Hematopoietic multipotent progenitor cell treated with erythropoietin and hydrocortisone succinate and interleukin-3 and kit ligand, for 8 days (in vitro differentiated cells): ENCODE measurements at regions not wholly inside any gene's neighbourhood (a gene's known extent, or its start where the extent isn't known, plus 50 kb on each side); places are given as distances from the start of the nearest gene placed in this dataset.

Source experiments
- DNase-seq: peaks from one replicate; pipeline ENCODE4 v3.0.0-alpha.2; 2015

DNA sequence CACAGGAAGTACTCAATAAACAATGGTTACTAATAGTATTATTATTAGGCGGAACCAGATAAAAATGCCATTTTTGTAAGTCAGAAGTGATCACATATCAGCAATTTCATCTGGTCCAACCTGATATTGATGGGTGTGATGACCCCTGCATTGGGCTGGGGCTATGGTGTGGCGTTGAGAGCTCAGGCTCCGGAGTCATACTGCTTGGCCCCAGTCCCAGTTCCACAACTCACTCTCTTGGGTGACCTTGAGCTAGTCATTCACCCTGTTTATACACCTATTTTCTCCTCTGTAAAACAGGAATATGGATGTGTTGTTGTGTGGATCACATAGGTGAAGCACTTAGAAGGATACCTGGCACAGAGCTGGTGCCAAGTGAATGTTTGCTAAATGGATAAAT is 229.4 kb upstream of the POU3F1 start:
- no peak for DNase-seq

DNA sequence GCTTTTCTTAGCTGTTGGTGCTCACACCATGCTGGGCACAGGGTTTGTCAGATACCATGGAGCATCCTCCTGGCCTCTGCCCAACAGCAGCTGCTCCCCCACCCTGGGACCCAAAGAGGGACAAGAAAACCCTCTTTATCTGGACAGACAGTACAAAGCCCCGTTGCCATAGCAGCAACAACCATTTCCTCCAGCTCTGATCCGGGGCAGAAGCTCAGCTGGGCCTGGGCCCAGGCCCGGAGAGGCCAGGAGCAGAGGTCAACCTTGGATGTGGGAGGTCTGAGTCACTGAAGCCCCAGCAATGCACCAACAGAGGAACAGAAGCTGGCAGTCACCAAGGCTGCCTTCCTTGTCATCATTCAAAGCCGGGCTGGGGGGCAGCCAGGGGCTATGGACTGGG is 228.4 kb upstream of the POU3F1 start:
- no peak for DNase-seq

DNA sequence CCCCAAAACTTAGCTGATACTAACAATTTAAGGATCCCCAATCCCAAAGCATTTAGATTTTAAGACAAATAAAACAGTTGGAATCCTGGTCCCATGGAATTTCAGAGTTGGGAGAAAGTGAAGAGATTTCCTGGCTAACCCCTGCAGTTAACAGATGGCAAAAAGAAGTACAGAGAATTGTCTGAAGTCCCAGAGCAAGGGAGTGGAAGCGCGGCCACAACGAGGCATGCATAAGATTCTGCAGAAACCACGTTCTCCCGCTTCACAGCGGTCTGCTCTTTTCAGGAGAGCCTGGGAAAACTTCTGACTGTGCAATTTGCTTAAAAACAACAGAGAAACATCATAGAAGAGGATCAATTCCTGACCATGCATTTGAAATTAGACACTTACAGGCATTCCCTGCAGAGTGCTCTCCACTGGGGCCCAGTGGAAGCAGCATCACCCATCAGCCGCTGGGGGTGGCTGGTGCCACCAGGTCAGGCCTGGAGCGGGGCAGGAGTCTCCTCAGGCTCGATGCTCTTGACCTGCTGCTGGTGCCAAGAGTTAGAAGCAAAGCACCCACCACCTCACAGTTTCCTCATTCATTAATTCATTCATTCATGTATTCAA is 226.7 kb upstream of the POU3F1 start:
- DNase-seq = no peak

- DNase-seq = no peak
These were observed 225.9 kb upstream of the POU3F1 start for GRCh38 chr1:38272515-38272914.

DNA sequence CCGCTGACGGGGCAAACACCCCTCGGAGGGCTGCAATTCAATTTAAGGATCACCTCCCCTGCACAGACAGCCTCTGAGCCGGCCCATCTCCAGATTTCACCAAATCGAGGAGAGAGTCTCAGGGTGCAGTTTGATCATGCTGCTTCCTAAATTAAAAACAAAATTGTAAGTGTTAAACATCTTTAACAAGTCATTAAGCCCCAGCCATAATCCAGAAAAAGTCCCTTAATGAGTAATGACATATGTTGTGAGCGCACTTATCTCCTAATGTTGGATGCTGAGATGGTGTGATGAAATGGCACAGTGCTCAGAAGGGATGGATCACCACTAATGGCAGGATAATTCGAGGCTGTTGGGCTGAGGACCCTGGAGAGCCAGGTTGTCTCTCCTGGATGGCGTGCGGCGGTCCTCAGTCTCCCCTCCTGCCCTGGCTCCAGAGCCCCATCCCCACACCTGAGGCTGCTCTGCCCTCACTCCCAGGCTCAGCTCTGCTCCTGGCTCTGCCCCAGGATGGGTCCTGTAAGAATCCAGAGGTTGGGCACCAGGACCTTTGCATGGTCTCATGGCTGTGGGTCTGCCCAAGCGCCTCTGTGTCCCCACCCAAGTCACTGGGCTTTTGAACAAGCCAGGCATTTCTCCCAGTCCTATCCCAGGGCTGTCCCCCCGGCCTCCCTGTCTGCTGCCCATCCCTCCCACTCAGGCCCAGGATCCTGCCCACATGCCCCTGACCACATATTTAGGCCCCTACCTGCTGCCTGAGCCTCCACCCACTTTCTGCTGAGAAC is 224.4 kb upstream of the POU3F1 start:
- DNase-seq = no peak

DNA sequence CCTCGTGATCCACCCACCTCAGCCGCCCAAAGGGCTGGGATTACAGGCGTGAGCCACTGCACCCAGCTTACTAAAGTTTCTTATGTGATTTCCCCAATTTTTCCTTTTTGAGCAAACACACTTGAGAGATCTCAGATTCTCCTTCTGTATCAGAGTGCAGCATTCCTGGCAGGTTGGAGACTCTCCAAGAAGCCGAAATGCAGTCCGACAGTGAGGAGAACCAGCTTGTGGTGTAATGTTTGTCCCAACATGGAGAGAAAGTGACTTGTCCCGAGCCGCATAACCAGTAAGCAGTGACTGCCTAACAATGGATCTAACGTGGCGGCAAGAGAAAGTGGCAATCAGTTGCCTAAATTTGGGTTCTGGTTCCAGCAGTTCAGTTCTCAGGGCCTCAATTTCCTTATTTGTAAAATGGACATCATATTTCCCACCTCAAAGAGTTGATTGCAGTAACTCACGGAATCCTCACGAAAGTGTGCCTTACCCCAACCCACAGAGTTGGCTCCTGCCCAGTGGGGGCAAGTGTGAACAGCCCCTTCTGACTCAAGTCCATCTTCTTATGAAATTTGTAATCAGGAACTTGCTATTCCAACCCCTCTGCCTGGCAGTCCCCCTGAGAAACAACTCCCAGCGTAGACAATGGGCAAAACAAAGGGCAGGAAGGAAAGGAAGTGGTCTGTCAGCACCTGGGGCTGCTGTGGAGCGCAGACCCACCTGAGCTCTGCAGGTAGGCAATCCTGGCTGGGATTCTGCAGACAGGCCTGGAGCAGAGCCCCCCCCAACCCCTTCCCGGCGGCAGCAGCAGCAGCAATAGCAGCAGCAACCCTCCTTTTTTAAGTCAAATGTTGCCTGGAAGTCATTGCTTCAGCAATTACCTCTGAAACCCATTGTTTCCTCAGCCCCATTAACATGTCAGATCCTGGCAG is 223.6 kb upstream of the POU3F1 start:
- no peak for DNase-seq

DNA sequence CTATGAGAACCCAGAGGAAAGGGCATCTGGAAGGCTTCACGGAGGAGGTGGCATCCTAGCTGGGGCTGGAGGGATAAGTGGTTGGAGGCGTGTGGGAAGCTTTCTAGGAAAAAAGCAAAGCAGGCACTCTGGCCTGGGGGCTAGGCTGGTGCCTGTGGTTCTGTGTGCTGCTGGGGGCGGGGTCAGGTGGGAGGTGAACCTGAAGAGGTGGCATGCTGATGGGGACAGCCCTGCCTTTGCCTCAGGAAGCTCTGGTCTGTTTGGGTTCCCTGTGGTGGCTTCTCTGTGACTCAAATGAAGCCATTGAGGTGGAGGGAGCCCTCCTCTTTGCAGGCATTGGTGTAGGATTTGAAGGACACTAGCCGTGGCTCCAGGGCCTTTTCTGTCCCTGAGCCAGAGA is 221.6 kb upstream of the POU3F1 start:
- no peak for DNase-seq

- no peak for DNase-seq
These were observed 220.7 kb upstream of the POU3F1 start for GRCh38 chr1:38267037-38268036.

GRCh38 chr1:38266197-38266520 is 219.6 kb upstream of the POU3F1 start:
- DNase-seq = no peak

- no peak for DNase-seq
These were observed 219.0 kb upstream of the POU3F1 start for GRCh38 chr1:38265293-38266196.

DNA sequence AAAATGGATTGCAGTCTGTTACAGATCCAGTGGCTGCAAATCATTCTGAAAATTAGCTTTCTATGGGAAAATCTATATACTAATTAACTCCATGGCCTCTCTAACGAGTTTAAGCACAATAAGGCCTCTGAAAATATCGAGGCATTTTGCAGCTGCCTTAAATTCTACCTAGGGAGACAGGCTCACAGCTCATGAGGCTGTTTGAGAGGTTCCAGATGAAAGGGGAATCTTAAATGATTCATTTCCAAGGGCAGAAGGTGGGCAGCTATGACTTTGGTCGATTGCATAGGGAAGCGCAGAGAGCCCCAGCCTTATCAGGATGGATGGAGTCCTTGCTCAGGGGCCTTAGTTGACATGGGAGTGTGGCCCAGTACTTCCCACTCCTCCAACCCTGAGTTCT is 216.8 kb upstream of the POU3F1 start:
- no peak for DNase-seq

DNA sequence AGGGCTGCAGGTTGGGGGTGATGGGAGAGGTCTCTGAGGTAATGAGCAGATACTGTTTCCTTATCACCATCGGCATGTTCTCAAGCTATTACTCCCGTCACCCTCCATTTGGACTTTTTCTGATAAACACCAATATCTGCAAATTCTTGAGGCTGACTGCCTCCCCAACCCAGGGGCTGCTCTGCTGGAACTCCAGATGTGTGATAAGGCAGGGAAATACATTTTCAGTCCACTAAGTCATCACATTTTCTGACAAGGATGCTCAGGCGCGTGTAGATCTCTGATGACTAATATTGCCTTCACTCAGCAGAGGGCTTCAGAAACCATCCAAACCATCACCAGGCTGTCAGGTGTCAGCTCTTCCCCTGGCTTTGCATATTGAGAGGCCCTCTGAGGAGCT is 215.0 kb upstream of the POU3F1 start:
- no peak for DNase-seq

DNA sequence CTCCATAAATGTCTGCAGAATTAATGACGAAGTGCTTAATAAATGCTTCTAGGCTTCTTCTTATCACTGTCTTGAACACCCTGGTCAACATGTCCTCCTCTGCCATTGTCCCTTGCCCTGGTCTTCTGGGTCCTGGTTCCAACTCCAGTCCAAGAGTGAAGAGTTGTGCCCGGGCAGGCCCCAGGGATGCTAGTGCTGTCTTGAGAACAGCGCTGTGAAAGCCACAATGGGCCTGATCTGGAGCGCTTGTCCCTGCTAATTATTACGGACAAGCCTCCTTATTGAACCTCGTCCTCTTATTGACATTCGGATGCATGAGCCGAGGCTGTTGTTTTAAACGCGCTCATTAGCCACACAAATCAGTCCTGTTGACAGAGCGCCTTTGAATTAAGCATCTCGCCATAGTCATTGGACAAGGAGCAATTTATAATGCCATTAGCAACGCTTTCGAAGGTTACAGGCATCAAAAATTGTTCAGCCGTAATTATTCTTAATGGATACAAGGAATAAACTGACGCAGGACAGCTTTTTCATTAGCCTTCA is 211.6 kb upstream of the POU3F1 start:
- no peak for DNase-seq

GRCh38 chr1:38257374-38257773 is 210.8 kb upstream of the POU3F1 start:
- no peak for DNase-seq

- DNase-seq = no peak
These were observed 209.5 kb upstream of the POU3F1 start for GRCh38 chr1:38256072-38256471.

DNA sequence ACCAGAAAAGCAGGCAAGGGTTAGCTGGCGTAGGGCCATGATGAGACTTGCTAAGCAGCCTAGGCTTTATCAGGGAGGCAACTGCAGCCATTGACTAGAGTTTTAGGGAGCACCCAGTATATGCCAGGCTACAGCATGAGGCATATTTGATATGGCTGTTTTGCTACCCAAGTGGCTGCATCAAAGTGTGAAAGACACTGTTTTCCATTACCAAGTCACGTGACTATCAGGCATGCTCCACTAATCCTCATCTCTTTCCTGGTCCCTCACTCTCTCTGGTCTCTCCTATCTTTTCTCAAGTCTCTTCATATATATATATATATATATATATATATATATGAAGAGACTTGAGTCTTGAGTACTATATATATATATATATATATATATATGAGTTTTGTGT is 206.7 kb upstream of the POU3F1 start:
- DNase-seq = no peak

DNA sequence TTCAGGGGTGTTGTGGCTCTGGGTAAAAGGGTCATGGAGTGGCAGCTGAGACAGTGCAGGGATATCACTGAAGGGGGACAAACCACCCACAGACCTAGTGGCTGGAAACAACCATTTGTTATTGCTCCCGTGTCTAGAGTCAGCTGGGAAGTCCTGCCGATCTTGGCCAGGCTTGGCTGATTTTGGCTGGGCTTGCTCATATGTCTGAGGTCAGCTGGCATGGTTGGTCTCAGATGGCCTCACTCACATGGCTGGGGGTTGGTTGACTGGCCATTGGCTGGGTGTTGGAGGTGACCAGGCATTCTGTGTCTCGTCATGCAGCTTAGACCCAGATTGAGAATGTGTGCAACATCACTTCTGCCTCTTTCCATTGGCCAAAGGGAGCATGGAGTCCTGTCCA is 203.8 kb upstream of the POU3F1 start:
- DNase-seq = no peak

- no peak for DNase-seq
These were observed 202.4 kb upstream of the POU3F1 start for GRCh38 chr1:38249001-38249400.

DNA sequence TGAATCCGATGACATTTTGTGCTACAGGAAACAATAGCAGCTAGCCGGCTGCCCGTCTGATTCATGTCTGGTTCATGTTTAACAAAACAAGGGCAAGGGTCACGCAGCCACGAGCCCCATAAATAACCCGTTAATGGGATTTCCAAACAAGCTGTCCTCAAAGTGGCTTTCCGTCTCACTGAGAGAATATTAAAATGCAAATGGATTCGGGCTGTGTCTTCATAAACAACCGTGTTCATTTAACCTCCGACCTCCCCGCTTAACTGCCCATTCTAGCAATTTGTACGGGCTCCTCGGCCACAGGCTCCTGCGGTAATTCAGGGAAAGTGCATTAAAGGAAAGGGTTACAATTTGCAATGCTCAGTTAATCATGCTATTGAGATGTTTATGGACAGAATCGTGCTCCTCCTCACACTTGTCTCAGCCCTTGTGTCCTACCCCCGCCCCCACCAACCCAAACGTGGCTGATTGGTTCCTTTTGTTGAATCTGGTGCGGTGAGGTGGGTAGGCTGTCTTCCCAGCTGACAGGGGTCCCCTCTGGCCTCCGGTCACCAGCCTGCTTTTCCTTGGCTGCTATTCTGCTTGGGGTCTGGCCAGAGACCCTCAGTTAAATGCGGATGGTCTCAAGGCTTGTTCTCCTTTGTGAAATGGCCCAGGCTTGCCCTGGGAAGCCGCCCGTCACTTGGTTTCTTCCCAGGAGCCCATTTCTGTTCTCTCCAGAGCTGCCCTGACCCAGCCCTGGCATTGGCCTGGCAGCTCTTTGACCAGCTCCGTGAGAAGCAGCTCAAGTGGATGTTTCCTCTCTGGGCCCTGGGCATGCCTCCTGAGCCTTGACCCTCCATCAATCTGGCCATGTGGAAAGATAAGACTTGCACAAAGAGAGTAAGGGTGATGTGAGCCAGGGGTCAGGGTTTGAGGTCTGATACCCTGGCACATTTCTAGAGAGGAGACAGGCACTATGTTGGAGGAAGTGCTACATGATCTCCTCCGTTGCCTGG is 200.7 kb upstream of the POU3F1 start:
- no peak for DNase-seq
